Activated T-cell treated with anti-CD3 and anti-CD28 coated beads for 4 hours (primary cell): ENCODE measurements at regions not wholly inside any gene's neighbourhood (a gene's known extent, or its start where the extent isn't known, plus 50 kb on each side); places are given as distances from the start of the nearest gene placed in this dataset.
"Not testable (repeated sequence)": the region's sequence is repeated elsewhere in the genome, so short reads cannot be mapped to it uniquely, and the experiment has no call there.

Source experiments
- DNase-seq: peaks from one replicate; pipeline ENCODE4 v3.0.0-alpha.2; 2020

DNA sequence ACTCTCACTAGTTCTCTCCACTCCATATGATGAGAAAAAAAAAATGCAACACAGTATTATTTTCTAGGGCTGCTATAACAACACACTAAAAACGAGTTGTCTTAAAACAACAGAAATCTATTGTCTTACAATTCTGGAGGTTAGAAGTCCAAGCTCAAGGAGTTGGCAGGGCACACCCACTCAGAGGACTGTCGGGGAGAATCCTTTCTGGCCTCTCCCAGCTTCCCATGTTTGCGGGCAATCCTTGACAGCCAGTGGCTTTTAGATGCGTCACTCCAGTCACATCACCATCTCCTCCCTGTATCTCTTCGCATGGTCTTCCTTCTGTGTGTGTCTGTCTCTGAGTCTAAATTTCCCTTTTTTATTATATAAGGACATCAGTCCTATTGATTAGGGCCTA lies 64.0 kb upstream of the KIF2A start:
- not testable (repeated sequence) for DNase-seq

DNA sequence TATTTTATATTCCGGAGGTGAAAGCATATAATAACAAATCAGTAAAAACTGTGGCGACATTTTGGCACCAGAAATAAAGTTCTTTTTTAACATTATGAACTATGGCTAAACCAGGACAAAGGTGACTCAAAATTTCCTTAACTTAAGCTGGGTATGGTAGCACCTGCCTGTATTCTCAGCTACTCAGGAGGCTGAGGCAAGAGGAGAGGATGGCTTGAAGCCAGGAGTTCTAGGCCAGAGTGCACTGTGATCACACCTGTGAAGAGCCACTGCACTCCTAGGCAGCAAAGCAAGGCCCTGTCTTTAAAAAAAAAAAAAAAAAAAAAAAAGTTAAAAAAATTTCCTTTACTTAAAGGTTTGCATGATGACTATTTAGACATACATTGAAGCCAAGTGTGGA lies 63.0 kb upstream of the KIF2A start:
- not testable (repeated sequence) for DNase-seq

DNA sequence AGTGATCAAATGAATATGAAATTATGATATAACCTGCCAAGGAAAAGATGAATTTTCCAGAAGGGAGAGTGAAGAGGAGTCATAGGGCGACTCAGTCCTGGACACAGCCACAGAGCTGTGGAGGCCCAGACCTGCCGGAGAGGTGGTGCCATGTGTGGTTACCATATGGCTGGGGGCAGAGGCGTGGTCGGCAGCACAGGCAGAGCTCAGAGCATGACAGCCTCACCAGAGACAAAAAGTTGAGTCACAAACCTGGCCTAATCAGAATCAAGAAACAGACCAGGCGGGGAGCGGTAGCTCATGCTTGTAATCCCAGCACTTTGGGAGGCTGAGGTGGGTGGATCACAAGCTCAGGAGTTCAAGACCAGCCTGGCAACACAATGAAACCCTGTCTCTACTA lies 57.8 kb upstream of the KIF2A start:
- DNase-seq = not testable (repeated sequence)

DNA sequence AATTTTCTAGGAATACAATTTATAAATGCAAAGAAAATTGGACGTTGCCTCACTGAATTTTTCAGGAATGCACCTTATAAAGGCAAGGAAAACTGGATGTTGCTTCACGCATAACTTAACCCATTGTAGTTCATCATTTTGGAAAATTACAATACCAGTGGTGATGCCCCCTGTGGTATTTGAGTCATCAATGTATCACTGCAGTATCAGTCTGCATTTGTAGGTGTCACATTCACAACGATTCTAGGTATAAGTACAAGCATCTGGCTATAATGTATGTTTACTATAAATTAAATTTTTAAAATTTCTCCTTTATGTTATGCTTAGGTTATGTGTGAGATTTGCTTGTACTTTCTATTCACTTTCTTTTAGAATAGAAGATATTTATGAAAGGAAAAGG lies 55.9 kb upstream of the KIF2A start:
- DNase-seq = not testable (repeated sequence)

DNA sequence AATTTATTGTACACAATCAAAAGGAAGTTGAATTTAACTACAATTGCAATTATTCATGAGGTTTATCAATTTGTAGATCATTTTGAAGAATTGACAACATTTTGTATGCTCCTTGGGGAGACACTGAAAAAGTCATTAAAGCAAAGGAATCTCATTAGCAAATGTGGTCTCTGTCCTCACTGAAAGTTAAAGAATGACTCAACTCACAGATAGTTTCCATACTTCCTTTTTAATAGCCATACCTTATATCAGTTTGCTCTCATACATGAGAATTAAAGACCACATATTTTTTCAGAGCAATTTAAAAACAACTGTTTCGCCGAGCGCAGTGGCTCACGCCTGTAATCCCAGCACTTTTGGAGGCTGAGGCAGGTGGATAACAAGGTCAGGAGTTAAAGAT lies 55.1 kb upstream of the KIF2A start:
- DNase-seq = not testable (repeated sequence)

DNA sequence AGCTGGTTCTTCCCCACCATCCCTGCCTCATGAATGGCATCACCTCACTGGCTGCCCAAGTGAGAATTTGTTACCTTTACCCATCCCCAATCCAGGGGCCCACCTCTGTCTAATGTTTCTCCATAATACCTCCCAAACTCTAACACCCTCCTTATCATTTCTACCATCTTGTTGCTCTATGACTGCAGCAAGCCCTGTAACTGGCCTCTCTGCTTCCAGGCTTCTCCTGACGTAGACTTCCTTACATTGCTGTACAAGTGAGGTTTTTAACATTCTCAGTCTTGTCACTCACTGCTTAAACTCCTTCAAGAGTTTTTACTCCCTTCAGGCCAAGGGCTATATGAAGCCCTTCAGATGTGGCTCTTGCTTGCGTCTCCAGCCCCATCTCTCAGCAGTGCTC lies 53.5 kb upstream of the KIF2A start:
- not testable (repeated sequence) for DNase-seq

DNA sequence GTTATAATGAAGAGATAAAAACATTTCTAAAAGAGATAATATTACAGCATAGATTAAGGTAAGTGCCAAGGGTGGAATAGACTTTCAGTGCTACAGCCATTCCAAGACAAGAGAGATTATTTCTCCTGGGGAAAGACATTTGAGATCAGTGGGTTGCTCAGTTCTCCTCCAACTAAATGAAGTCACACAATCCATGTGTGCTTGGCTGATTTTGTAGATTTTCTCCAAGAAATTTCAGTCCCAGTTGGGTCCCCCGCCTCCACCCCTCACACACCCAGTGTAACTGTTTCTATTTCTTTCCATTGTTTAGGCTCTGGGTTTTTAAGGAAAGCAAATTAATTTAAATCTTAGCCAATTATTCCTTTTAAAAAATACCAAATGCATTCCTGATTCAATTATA lies 50.5 kb upstream of the KIF2A start:
- DNase-seq = not testable (repeated sequence)

DNA sequence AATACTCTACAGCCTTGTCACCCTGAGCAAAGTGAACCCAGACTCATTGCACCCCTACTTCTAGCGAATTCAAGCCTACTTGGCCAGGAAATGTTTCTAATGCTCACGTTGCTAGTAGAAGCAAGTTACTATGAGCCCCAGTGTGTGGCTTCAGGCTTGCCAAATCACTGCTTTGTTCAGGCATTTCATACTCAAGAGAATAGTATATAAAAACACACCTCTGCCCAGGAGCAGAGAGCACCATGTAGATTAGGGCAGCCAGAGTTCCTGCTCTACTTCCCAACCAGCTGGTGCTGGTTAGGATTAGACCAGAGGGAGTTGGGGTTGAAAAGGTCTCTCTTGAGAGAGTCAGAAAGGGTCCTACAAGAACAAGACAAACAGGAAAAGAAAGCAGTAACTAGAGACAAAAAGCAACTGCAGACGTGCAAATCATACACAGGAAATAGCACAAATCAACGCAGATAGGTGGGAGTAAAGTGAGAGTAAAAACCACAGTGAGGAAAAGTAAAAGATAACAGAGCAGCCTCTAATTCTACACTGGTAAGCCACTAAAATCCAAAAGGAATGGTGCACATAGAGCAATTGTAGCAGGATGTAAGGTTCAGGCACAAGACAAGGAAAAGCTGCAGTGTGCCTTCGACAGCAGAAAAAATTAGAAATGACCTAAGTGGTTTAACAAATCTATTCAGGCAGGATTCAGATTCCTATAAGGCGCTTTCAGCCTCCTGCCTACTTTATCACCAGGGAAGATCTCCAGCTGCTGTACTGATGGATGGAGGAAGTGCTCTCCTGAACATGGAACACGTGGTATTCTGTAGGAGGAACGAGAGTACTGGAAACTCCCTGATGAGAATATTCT lies 49.6 kb upstream of the KIF2A start:
- DNase-seq = no peak
